Stimulated activated CD8-positive, alpha-beta memory T cell treated with anti-CD3 and anti-CD28 coated beads, Interleukin-4, amount 100 ng/mL, for 1 hour (primary cell): ENCODE measurements at regions not wholly inside any gene's neighbourhood (a gene's known extent, or its start where the extent isn't known, plus 50 kb on each side); places are given as distances from the start of the nearest gene placed in this dataset.

Experiments used
- DNase-seq, 2 donors: peaks; one replicate each; pipeline ENCODE4 v3.0.0-alpha.2; 2020; ENCODE audit warnings: low read depth in 2 of 2, low spot score in 1 of 2

DNA sequence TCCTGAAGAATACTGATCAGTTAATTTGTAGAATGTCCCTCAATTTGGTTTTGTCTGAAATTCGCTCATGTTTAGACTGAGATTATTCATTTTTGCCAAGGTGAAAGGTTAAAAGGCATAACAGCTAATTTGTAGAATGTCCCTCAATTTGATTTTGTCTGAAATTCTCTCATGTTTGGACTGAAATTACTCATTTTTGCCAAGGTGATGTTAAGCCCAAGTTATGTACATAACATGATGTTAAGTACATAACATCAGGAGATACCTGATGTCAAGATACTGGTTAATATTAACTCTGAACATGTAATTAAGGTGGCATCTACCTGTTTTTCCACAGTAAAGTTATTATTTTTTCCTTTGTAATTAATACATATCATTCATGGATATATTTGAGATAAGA, 243.4 kb upstream of the PMFBP1 start:
- DNase-seq: no peak

DNA sequence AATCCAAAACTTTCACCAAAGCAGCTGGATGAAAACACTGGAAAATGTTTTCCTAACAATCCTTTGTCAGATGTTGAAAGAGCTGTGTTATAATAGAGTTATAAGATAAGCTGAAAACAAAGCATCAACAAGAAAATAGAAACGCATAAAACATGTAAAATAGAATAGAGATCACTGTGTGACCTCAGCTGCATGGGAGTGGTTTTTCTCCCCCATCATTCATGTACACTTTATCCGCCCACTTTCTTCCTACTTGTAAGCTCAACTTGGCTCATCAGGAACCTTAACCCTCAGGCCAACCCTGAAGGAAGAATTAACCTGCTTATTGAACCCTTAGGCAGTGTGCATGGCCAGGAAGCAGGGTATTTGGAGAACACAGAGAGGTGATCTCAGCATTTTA, 238.5 kb upstream of the PMFBP1 start:
- no peak for DNase-seq

DNA sequence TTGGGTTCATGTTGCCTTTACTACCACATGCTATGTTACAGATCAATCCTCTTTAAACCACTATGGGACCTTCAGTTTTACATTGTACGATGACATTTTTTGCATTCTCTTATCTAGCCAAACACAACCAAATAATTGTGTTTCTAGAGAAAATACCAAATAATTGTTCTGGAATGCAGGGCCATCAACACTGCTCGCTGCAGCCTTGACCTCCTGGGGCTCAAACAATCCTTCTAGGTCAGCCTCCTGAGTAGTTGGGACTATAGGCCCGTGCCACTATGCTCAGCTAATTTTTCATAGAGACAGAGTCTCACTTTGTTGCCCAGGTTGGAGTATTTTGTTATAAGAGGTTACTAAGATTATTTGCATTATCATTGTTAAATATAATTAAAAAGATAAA, 237.5 kb upstream of the PMFBP1 start:
- DNase-seq: no peak

DNA sequence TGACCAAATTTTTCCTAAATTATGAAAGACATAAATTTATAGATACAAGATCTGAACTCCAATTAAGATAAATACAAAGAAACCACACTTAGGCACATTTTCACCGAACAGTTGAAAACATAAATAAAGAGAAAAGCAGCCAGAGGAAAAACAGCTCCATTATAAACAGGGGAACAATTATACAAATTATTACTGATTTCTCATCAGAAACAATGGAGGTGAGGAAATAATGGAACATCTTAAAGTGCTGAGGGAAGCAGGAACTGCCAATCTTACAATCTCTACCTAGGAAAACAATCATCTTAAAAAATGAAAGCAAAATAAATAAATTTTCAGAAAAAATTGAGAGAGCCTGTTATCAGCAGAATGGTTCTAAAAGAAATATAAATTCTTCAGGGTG, 234.4 kb upstream of the PMFBP1 start:
- no peak for DNase-seq

DNA sequence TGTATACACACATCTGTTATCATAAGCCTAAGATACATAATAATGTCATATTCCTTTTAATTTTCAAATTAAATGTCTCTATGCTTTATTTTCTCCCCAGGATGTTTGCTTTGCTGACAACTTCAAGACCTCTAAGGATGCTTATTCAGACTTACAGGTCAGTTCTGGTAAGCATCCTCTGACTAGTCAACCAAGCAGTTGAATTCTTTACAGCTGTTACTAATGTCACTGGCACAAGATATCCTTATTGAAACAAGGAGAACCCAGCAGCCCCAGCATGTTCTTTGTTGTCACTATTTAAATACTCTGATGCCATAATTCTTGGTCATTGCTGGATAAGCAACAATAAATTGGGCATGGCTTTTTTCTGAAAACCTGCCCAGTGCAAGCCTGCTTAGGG, 232.3 kb upstream of the PMFBP1 start:
- DNase-seq: no peak

DNA sequence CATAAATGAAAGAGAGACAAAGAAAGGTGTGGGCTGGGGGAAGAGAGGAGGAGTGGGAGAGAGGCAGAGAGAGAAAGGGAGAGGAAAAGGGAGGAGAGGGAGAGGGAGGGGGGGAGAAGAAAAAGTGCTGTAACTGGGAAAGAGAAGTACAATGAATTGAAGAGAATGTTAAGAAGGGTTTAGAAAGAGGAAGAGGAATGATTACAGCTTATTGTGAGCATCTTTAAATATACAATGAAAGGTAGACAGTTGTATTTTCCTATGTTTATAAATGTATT, 229.1 kb upstream of the PMFBP1 start:
- no peak for DNase-seq

DNA sequence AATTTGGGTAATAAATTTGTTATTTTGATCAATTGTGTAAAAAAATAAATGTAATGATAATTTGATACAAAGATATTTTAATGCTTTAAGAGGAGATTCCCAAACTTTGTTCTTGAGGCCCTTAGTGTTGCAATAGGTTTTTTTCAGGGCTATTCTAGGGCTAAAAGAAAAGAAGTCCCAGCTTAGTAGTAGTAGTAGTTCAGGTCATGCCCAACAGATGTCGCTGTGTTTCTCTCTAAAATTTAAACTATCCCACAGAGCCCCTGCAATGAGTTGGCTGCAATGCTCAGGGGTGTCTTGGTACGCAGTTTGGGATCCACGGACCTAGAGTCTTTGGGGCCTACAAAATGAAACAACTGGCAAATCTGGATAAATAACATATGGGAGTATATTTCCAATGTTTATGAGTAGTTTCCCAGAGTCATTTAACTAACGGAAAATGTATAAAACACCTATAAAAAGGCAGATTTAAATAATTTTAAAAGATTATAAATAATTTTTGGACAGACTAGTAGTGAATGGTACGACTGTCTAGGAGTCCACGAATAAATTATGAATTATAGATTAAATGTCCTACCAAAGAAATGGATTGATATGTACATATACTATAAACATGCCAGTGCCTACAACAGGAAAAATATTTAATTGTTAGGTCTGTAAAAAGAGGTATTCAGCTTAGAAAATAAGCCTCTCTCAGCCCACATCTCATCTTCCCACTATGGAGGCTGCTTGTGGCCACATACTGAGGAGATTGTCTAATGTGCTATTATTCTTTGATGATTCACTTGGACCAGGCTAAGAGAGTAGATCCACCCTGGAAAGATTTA, 228.5 kb upstream of the PMFBP1 start:
- no peak for DNase-seq

DNA sequence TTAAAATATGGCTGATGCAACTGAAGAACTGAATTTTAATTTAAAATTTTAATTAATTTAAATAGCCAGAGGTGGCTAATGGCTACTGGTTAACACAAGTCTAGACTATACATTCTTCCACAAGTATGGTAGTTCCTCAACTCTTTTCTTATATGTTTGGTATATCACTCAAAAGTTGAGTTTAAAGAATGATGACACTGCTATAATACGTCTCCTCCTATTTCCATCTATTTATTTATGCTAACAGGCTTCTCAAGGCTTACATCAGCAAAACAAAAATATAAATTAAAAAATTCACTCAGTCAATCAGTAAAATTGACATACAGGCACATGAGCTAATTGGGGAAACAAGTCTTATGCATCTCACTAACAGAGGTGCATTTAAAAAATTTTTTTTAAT, 227.9 kb upstream of the PMFBP1 start:
- no peak for DNase-seq

DNA sequence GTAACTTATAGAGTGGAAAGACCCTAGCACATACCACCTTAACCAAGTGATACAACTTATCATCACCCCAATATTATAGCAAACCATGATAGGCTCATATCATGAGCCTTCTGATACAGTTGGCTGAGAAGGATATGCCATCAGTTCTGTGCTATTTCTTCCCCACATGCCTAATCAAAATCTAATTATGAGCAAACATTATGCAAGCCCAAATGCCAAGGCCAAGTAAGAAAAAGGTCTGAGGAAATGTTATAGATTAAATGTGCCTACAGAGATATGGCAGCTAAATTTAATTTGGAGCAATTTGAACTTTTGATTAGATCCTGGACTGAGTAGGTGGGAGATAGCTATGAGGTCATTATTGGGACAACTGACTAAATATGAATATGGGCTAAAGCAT, 225.9 kb upstream of the PMFBP1 start:
- DNase-seq: no peak

DNA sequence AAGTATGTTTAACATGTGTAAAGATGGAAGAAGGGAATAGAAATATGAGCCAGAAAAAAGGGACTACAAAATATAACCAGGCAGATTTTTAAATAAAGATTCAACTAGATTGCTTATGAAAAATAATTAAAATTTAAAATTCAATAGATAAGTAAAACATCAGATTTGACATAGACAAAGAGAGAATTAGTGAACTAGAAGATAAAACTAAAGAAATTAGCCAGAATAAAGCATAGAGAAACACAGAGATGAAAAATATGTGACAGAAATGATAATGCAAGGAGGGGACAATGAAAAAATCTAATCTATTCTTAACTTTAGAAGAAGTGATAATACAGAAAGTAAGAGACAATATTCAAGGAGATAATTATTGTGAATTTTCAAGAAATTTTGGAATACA, 222.6 kb upstream of the PMFBP1 start:
- DNase-seq: no peak

DNA sequence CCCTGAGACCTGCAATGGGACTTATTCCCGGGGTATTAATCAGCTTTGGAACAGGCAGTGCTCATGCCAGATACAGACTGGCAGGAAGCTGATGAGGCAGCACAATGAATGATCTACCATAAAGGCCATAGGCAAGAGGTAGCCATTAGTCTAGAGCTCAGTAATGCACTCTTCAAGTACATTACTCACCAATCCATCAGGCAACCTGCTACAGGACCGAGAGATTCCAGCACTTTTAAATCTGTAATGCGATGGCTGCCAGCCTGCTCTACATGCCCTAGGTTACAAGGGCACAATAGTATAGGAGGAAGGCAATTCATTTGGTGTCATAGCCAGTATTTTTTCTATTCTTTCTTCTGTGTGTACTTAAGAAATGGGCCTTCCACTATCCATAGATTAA, 217.8 kb upstream of the PMFBP1 start:
- DNase-seq: no peak

DNA sequence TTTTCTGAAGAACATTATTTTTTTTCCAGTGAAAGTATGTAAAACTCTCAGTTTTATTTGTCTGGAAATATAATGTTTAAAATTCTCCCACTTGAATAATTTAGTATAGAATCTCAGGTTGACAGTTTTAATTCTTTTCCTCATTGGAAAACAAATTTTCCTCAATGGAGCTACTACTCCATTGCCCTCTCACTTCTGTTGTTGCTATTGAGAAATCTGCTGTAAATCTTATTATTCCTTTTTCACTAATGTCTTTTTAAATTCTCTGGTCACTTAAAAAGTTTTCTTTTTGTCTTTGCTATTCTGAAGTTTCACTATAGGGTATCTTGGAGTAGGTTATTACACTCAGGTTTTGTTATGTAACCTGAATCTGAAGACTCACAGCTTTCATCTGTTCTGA, 216.1 kb upstream of the PMFBP1 start:
- no peak for DNase-seq

DNA sequence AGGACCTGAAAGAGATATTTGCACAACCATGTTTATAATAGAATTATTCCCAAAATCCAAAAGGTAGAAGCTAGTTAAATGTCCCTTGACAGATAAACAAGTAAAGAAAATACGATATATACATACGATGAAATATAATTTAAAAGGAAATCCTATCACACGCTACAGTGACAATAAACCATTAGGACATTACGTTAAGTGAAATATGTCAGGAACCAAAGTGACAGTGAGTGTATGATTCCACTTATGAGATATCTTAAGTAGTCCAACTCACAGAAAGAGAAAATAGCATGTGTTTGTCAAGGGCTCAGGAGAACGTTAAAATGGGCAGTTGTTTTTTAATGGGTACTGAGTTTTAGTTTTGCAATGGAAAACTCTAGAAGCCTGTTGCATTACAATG, 212.7 kb upstream of the PMFBP1 start:
- DNase-seq: no peak

DNA sequence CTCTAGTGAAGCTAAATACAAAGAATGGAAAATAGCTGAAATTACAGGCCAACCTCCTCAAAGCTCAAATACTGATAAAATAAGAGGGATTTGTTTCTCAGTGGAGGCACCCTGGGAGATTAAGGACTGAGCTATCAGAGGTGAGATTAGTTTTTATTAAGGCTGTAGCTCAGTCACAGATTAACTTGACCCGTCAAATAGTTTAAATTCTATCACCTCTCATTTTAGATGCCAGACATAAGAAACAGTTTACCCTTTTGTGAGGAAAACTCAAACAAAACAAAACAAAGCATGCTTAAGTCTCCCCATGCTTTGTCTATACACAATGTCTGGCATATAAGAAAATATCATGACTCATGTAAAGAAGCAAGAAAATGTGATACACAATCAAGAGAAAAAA, 208.3 kb upstream of the PMFBP1 start:
- DNase-seq: no peak

DNA sequence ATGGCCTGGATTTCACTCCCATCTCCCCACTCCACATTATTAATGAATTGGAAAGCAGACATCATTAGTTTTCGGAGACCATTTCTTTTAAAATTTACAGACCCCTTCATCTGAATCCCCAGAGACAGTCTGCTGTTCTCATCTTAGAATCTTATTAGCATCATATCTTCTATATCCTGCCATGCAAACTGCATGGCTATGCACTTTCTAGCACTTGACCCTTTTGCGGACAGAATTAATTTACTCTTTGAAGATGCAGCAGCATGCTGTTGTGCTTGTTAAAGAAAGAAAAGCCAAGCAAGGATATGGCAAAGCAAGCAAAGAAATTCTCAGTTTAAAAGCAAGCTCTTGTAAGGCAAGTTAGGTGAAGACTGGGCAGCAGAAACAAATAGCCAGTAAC, 201.2 kb upstream of the PMFBP1 start:
- DNase-seq: no peak

DNA sequence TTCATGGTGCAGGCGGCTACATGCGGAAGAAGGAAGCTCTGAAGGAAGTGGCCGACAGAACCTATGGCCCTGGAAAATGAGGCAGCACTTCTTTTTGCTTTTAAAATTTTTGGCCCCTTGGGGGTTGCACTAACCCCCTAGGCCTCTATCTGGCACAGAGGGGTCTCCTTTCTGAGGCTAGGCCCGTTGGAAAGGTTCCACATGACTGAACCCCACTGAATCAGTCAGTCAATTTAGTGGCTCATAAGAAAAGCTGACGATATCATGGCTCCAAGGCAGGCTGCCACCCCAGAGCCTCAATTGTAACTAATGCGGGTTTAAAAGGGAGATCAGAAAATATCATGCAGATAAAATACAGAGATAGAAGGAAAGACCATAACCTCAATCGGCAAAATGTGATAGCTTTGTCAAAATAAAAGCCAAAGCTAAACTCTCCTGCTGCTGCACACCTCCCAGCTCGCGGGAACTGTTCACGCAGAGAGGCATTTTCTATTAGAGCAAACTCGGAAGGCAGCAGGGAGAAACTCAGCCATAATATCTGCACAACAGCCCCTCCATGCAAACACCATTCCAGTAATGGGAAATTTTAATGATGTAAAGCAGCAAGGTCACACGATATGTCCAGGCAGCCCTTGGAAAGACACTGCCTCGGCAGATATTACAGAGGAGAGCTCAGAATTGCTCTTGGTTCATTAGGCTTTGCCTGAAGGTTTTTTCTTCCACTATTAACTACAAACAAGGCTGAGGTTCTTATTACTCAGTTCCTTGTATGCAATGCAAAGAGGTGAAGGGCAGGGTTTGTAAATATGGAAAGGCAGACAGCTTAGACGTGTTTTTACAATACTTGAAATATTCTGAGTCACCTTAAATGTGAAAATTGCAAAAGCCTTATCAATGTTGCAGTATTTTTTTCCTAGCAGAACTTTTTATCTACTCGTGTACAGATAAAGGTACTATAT, 200.4 kb upstream of the PMFBP1 start:
- DNase-seq: no peak

DNA sequence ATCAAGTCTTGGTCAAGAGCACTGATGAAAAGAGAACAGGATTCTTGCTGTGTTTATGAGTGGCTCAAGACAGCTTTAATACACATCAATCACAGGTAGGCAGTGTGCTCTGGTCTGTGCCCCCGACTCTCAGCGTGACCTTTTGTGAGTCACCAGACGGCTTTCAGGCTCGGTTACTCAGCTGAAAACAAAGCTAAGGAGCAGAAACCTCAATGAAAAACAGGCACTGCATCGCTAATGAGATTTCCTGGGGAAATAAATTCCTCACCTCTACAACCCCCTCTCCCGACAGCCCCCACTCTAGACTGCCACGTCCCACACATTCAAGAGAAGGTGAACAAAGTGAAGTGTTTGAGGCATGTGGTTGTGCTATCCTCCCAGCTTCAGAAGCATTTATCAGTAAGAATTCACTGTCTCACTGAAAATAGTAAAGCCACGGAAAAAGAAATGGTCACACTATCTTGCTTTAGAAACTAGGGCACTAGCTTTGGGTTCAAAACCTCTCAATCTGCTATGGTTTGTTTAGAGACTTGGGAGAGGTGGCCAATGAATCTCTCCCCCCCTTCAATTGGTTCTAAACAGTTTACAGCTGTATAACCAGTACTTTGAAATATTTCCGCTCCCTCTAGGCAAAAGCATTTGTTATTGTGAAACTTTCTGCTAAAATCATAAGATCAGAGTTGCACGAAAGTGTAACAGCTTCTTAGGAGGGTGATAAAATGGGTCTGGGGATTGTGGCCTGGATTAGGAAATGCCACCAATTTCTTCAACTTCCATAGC, 199.5 kb upstream of the PMFBP1 start:
- no peak for DNase-seq

DNA sequence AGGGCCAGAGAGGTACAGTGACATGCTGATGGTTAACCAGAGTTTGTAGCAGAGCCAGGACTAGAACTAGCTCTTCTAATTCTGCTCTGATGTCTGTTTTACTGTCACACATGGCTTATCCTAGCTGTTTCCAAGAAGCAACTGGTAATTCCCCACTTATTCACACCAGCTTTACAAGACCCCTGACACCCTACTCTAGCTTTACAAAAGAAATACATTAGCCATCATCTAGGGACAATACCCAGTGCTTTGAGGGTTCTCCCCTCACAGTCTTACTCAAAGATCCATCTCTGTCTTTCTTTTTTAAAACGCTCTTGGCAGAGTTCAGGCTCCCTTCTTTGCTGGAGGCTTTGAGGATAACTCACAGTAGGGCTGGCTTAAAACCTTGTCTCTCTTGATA, 197.3 kb upstream of the PMFBP1 start:
- no peak for DNase-seq

DNA sequence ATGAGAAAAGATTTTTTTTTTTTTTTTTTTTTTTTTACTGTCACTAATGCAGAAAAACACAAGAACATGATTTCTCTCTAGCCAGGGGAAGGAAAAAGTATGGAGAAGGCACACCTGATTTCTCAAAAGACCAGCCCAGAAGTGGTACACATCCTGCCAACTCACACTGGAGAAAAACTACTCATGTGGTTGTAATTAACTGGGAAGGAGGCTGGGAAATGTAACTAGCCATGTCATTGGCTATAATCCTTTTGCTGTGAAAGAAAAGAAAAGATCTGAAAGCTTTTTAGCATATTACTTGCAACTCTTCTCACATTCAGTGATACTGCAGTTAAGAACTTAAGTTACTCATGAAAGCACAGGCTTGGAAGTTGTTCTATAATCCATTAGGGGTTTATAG, 195.9 kb upstream of the PMFBP1 start:
- DNase-seq: no peak

DNA sequence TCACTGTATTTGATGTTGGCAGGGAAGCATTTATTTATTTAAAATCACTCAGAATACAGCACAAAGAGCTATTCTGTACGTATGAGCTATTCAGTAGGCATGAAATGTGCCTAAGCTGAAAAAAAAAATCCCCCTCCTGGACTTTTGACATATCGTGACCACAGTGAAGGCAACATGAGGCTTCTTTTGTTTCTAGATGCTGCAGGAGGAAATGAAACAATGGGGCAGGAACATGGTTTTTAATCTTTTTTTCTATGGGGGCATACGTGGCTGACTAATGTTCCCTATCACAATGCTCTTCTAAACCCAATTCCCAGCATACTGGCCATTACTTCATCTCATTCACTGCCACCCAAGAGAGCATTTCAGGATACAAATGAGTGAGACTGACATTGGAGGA, 191.0 kb upstream of the PMFBP1 start:
- no peak for DNase-seq

DNA sequence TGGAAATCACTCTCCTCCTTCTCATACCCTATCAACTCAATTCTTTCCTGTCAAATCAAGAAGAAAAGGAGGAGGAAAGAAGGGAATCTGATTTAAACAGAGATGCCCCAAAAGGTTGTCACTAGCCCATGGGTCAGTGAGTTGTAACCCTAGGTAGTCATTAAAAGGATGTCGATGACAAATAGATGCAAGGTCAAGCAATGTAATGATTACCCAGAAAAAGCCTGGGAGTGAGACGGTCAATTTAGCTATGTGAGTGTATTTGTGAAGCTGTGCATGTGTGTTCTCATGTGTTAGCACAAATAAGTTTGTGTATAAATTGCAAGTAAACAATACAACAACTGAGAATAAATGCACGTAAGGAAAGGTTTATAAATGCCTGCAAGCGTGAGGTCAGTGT, 190.5 kb upstream of the PMFBP1 start:
- no peak for DNase-seq

DNA sequence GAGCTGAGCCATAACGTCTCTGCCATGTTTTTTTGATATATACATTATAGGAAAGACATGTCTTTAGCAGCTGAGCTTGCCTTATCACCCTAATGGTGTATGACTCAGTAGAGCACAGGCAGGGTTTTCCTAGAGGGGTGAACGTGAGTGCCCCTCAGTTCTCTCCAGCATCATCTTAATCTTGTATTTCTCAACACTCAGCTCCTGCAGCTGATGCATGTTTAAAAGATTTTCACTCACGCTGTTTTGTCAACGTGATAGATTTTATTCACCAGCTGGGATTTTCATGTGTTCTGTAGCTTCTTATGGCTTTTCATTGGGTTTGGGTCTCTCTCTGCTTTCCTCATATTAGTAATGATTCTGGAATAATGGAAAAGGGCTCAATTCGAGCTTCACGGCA, 186.0 kb upstream of the PMFBP1 start:
- no peak for DNase-seq
